GM12865 (cell line): ENCODE measurements at regions not wholly inside any gene's neighbourhood (a gene's known extent, or its start where the extent isn't known, plus 50 kb on each side); places are given as distances from the start of the nearest gene placed in this dataset.
"Not testable (repeated sequence)": the region's sequence is repeated elsewhere in the genome, so short reads cannot be mapped to it uniquely, and the experiment has no call there.

ENCODE experiments used
- DNase-seq: peaks from one replicate; pipeline ENCODE4 v3.0.0; 2010; ENCODE audit warnings: low read depth
- H3K4me3 ChIP-seq: 2 replicates; pipeline ENCODE4 v1.5.1; 2011; ENCODE audit warnings: mild to moderate bottlenecking, low read depth, low read length, control low read depth
- TF ChIP-seq, protein P1 (sequence below): IDR thresholded peaks from 2 replicates; pipeline ENCODE4 v1.5.1; 2011; ENCODE audit warnings: low read length, control low read depth, low read depth, inconsistent platforms; ENCODE audit not compliant: insufficient read depth; ENCODE audit errors: missing control alignments

DNA sequence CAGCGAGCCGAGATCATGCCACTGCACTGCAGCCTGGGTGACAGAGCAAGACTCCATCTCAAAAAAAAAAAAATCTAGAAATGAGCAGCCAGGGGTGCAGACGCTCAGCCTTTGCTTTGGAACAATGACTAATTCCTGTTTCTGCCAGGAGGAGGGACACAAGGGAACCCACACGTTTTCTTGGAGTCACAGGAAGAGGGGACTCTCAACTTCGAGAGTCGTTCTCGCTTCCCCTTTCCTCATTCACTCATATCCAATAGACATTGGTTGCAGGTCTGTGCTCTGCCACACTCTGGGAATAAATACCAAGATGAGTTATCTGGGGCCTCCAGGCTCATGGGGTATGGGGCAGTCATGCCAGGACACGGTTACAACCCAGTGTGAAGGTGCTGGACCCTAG, 91.5 kb upstream of the RREB1 start:
- no peak overlapping the region for H3K4me3 ChIP-seq
- DNase-seq, result no peak
- TF ChIP-seq, protein P1, sequence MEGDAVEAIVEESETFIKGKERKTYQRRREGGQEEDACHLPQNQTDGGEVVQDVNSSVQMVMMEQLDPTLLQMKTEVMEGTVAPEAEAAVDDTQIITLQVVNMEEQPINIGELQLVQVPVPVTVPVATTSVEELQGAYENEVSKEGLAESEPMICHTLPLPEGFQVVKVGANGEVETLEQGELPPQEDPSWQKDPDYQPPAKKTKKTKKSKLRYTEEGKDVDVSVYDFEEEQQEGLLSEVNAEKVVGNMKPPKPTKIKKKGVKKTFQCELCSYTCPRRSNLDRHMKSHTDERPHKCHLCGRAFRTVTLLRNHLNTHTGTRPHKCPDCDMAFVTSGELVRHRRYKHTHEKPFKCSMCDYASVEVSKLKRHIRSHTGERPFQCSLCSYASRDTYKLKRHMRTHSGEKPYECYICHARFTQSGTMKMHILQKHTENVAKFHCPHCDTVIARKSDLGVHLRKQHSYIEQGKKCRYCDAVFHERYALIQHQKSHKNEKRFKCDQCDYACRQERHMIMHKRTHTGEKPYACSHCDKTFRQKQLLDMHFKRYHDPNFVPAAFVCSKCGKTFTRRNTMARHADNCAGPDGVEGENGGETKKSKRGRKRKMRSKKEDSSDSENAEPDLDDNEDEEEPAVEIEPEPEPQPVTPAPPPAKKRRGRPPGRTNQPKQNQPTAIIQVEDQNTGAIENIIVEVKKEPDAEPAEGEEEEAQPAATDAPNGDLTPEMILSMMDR, result no peak

DNA sequence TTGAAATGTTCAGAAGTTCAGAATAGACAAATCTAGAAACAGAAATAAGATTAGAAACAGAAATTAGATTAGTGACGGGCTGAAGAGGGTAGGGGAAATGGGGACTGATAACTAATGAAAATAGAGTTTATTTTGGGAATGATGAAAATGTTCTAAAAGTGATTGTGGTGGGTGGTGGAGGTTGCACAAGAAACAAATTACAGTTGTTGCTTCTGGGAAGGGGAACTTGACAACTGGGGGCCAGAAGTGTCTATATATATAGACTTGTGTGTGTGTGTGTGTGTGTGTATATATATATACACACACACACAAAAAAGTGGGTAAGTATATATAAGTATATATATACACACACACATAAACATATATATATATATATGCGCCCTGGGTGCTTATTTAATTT, 86.5 kb upstream of the RREB1 start:
- TF ChIP-seq, protein P1, result no peak
- peak; percentile 6 for DNase-seq
- no peak overlapping the region for H3K4me3 ChIP-seq

DNA sequence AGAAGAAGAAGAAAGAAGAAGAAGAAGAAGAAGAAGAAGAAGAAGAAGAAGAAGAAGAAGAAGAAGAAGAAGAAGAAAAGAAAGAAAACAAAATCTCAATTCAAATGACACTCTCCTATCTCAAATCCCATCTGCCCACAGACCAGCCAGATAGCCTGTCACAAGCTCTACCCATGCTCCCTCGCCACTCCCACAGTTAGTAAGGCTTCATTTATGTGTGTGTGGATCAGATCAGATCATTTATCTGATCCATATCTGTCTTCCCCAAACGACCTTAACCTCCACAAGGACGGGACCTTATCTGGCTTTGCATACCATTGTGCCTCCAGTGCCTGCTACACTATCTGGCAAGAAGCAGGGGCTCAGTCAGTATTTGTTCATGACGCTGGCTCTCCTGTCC, 81.9 kb upstream of the RREB1 start:
- TF ChIP-seq, protein P1, result no peak
- no peak overlapping the region for H3K4me3 ChIP-seq
- no peak for DNase-seq

DNA sequence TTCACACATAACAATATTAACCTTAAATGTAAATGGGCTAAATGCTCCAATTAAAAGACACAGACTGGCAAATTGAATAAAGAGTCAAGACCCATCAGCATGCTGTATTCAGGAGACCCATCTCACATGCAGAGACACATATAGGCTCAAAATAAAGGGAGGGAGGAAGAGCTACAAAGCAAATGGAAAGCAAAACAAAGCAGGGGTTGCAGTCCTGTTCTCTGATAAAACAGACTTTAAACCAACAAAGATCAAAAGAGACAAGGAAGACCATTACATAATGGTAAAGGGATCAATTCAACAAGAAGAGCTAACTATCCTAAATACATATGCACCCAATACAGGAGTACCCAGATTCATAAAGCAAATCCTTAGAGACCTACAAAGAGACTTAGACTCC, 78.8 kb upstream of the RREB1 start:
- DNase-seq, H3K4me3 ChIP-seq: not testable (repeated sequence)

DNA sequence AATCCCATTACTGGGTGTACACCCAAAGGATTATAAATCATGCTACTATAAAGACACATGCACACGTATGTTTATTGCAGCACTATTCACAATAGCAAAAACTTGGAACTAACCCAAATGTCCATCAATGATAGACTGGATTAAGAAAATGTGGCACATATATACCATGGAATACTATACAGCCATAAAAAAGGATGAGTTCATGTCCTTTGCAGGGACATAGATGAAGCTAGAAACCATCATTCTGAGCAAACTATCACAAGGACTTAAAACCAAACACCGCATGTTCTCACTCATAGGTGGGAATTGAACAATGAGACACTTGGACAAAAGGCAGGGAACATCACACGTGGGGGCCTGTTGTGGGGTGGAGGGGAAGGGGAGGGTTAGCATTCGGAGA, 76.8 kb upstream of the RREB1 start:
- H3K4me3 ChIP-seq, DNase-seq: not testable (repeated sequence)

DNA sequence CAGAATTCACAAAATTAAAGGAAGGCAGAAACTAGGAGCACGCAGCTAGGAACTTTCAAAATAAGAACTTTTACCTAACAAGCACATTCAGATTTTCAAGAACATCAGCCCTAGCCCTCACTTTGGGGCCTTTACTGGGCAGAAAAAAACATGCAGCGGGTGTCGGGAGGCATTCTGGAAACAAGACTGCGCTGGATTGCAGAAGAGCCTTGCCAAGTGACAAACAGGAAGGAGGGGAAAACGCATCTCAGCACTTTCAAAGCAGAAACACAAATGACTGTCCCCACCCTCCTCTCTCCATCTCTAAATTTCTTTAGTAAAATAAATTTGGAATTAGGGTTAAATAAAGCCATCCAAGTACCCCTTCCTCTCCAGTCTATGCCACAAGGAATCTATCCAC, 74.6 kb upstream of the RREB1 start:
- DNase-seq, result no peak
- H3K4me3 ChIP-seq, result no peak overlapping the region
- TF ChIP-seq, protein P1, result no peak

DNA sequence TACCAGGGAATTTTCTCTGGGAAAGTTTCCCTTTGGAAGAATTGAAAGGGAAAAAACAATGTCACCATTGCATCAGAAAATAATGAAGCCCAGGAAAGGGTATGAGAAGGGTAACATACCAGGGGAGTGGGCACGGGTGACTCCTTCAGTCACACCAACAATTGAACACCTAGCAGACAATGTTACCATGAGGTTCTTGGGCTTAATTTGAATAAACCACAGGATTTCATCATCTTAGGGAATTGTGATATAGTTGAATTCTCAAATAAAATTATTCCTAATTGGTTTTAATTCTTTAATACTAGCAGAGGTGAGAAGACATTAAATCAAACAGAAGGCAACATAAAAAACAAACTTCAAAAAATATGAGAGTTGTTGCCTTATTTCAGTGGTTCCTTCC, 73.7 kb upstream of the RREB1 start:
- DNase-seq, result no peak
- TF ChIP-seq, protein P1, result no peak
- H3K4me3 ChIP-seq, result no peak overlapping the region

DNA sequence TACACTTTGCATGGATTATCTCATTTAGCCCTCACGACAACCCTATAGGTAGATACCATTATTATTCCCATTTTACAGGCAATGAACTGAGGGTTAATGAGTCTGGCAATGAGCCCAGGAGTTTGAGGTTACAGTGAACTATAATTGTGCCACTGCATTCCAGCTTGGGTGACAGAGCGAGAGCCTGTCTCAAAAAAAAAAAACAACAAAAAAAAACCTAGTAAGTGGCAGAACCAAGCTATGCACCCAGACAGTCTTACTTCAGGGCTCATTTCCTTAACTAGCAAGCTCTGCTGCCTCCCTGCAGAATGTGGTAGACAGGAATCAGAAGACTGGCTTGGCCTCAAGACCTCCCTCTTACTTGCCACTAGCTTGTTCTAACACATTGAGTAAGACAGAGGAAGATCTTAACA, 71.9 kb upstream of the RREB1 start:
- no peak for DNase-seq
- TF ChIP-seq, protein P1, result no peak
- no peak overlapping the region for H3K4me3 ChIP-seq
